Endothelial cell of umbilical vein (primary cell): ENCODE measurements at regions not wholly inside any gene's neighbourhood (a gene's known extent, or its start where the extent isn't known, plus 50 kb on each side); places are given as distances from the start of the nearest gene placed in this dataset.

Experiments used
- BruUV-seq: library from RNA; stranded (reverse); fragments of 400-500 nt; replicated peaks from 2 replicates; lab custom pipeline; 2021; lab: Mats Ljungman, UMichigan
- CTCF ChIA-PET: fragments of 300-600, 350-600 bp; sonication (Branson Sonifier 250); formaldehyde crosslinking; loops from one replicate; lab custom pipeline; 2021; ENCODE audit warnings: antibody characterized with exemption, inconsistent platforms; lab: Charles Lee
- POLR2A ChIA-PET: fragments of 300-600, 350-600 bp; sonication (Branson Sonifier 250); formaldehyde crosslinking; loops from one replicate; lab custom pipeline; 2021; ENCODE audit warnings: antibody characterized with exemption, inconsistent platforms; lab: Charles Lee
- DNase-seq: peaks from one replicate; pipeline ENCODE4 v3.0.0-alpha.2; 2011; ENCODE audit warnings: low read depth, low spot score
- FAIRE-seq: peaks from 2 replicates; lab custom pipeline; 2011; peaks lifted over from hg19 to GRCh38; lab: Jason Lieb, UNC
- H2AFZ ChIP-seq: 2 replicates; pipeline ENCODE4 v1.6.0; 2012; ENCODE audit warnings: low read depth, low read length, control low read depth, inconsistent platforms
- H3K27ac ChIP-seq: 2 replicates; pipeline ENCODE4 v1.5.1; 2011; ENCODE audit warnings: low read depth, mild to moderate bottlenecking, control low read depth, low read length, moderate library complexity; ENCODE audit not compliant: insufficient read depth
- H3K27me3 ChIP-seq, 2 experiments: 2 replicates each; pipeline versions ENCODE4 v1.6.0 to v1.6.1; 2011; ENCODE audit warnings: low read length in 2 of 2, mixed read lengths in 1 of 2; ENCODE audit not compliant: control insufficient read depth in 2 of 2, insufficient read depth in 2 of 2
- H3K36me3 ChIP-seq, 2 experiments: 2 replicates in 1 of 2; 3 replicates in 1 of 2; pipeline ENCODE4 v1.5.1; 2011; ENCODE audit warnings: low read length in 2 of 2, mild to moderate bottlenecking in 1 of 2, moderate library complexity in 1 of 2; ENCODE audit not compliant: control insufficient read depth in 2 of 2, insufficient read depth in 2 of 2; ENCODE audit errors: extremely low read depth in 1 of 2
- H3K4me1 ChIP-seq: 3 replicates; pipeline ENCODE4 v1.5.1; 2011; ENCODE audit warnings: mild to moderate bottlenecking, low read length; ENCODE audit not compliant: control insufficient read depth, insufficient read depth; ENCODE audit errors: extremely low read depth
- H3K4me2 ChIP-seq: 2 replicates; pipeline ENCODE4 v1.6.1; 2011; ENCODE audit warnings: low read length, control low read depth, mixed read lengths; ENCODE audit not compliant: insufficient read depth
- H3K4me3 ChIP-seq, 3 experiments: fragments of 200-600 bp in 1 of 3; sonication (generic), shearing (Covaris generic) in 1 of 3; replicated peaks in 1 of 3; 2 replicates each; pipeline ENCODE4 v1.5.1; 2011 to 2016; ENCODE audit warnings: control low read depth in 3 of 3, low read length in 3 of 3, mild to moderate bottlenecking in 2 of 3, inconsistent platforms in 1 of 3, low read depth in 1 of 3, moderate library complexity in 1 of 3; ENCODE audit not compliant: insufficient read depth in 1 of 3
- H3K79me2 ChIP-seq: 2 replicates; pipeline ENCODE4 v1.6.0; 2012; ENCODE audit warnings: low read length, inconsistent platforms; ENCODE audit not compliant: control insufficient read depth, insufficient read depth
- H3K9ac ChIP-seq: replicated peaks from 2 replicates; pipeline ENCODE3; 2011; ENCODE audit warnings: low read length, control low read depth; ENCODE audit not compliant: insufficient read depth; ENCODE audit errors: extremely low read depth
- H3K9me1 ChIP-seq: replicated peaks from 3 replicates; pipeline ENCODE4 v1.6.0; 2011; ENCODE audit warnings: mild to moderate bottlenecking, low read length; ENCODE audit not compliant: control insufficient read depth, insufficient read depth; ENCODE audit errors: extremely low read depth
- H3K9me3 ChIP-seq: replicated peaks from 2 replicates; pipeline ENCODE4 v1.5.1; 2012; ENCODE audit warnings: low read length, inconsistent platforms; ENCODE audit not compliant: control insufficient read depth, insufficient read depth
- H4K20me1 ChIP-seq: replicated peaks from 2 replicates; pipeline ENCODE3; 2011; ENCODE audit warnings: mild to moderate bottlenecking, low read length; ENCODE audit not compliant: control insufficient read depth, insufficient read depth; ENCODE audit errors: extremely low read depth
- CTCF ChIP-seq, 2 donors: IDR thresholded peaks; 1 replicate in 1 of 2; 2 replicates in 1 of 2; pipeline ENCODE4 v1.5.1; 2011; ENCODE audit warnings: low read length in 2 of 2, mild to moderate bottlenecking in 2 of 2, moderate library complexity in 2 of 2, control low read depth in 1 of 2, inconsistent platforms in 1 of 2, low read depth in 1 of 2; ENCODE audit not compliant: insufficient read depth in 1 of 2; ENCODE audit errors: extremely low read depth in 1 of 2
- EZH2 ChIP-seq: IDR thresholded peaks from 2 replicates; pipeline ENCODE4 v1.6.1; 2012; ENCODE audit warnings: borderline replicate concordance, low read depth, mild to moderate bottlenecking, moderate library complexity, low read length, inconsistent platforms; ENCODE audit not compliant: severe bottlenecking
- FOS ChIP-seq: IDR thresholded peaks from 2 replicates; pipeline ENCODE4 v1.6.1; 2011; ENCODE audit warnings: mild to moderate bottlenecking, low read length, moderate library complexity, borderline replicate concordance; ENCODE audit not compliant: insufficient read depth
- GATA2 ChIP-seq: IDR thresholded peaks from 2 replicates; pipeline ENCODE4 v1.7.0; 2011; ENCODE audit warnings: low read depth, mild to moderate bottlenecking, moderate library complexity, mixed read lengths, low read length; ENCODE audit not compliant: insufficient read length, insufficient read depth
- JUN ChIP-seq: IDR thresholded peaks from 2 replicates; pipeline ENCODE4 v1.6.1; 2011; ENCODE audit warnings: borderline replicate concordance, low read depth; ENCODE audit not compliant: insufficient read length, insufficient read depth
- MAX ChIP-seq: IDR thresholded peaks from 2 replicates; pipeline ENCODE4 v1.6.1; 2011; ENCODE audit not compliant: insufficient read depth, insufficient read length
- MYC ChIP-seq: IDR thresholded peaks from one replicate; pipeline ENCODE4 v1.6.1; 2011; ENCODE audit warnings: mild to moderate bottlenecking, low read depth, low read length
- POLR2A ChIP-seq: IDR thresholded peaks from 2 replicates; pipeline ENCODE4 v1.6.1; 2012; ENCODE audit warnings: low read depth, mild to moderate bottlenecking, control low read depth, low read length
- POLR2AphosphoS5 ChIP-seq: IDR thresholded peaks from 2 replicates; pipeline ENCODE4 v1.6.1; 2012; ENCODE audit warnings: low read depth, mild to moderate bottlenecking, control low read depth, low read length, moderate library complexity; ENCODE audit not compliant: insufficient read depth
- dilution Hi-C: fragments of 300-500 bp; cut with MboI; formaldehyde crosslinking; loops from one replicate; pipeline ENCODE4 v1.15.0; 2019; ENCODE audit warnings: low sequenced_read_pairs; ENCODE audit not compliant: extremely low pct_ligation_motif_present
- intact Hi-C: fragments of 100-400 bp; cut with micrococcal nuclease; formaldehyde crosslinking; loops from one replicate; pipeline ENCODE4 v1.10.0; 2022

- no TSS peak for BruUV-seq
- dilution Hi-C loops: no loop called here
- POLR2A ChIA-PET: no interaction called here
These were observed 210.3 kb downstream of the CYP26B1 start for GRCh38 chr2:71937396-71937795.

More at GRCh38 chr2:71937396-71937795, 210.3 kb downstream of the CYP26B1 start:
- CTCF ChIA-PET: interaction anchor here (0.6 to 7.6 kb wide), 4 partner anchors 9 to 642 kb away, joined by 3 to 76 read pairs (median 3); no protein-coding TSS in a partner anchor
- DNase-seq: no peak
- Histone ChIP-seq H3K9ac (no peak overlapping the region), H3K27me3 (peaks cover 2% of the 10 kb centered on the region in 2 experiments), H3K4me3 (no peak overlapping the region), H3K79me2 (no peaks in the 10 kb centered on the region), H3K4me2 (no peak overlapping the region), H3K9me1 (no peaks in the 10 kb centered on the region), H3K4me1 (no peaks in the 10 kb centered on the region), H3K36me3 (no peaks in the 10 kb centered on the region), H3K27ac (no peak overlapping the region), H2AFZ (no peak overlapping the region), H3K9me3 (no peaks in the 10 kb centered on the region), H4K20me1 (no peaks in the 10 kb centered on the region)
- no peak for TF ChIP-seq EZH2
- TF ChIP-seq POLR2AphosphoS5: no peak
- TF ChIP-seq POLR2A: no peak
- TF ChIP-seq MAX: no peak
- no peak for TF ChIP-seq GATA2
- no peak for TF ChIP-seq JUN
- no peak for TF ChIP-seq MYC
- TF ChIP-seq CTCF (IDR thresholded peaks at IDR 0.05; ENCODE audit: extremely low read depth in 1 of 2, insufficient read depth in 1 of 2, low read depth in 1 of 2, low read length in 2 of 2): no peak
- no peak for TF ChIP-seq FOS
- no peak for FAIRE-seq
- intact Hi-C loops: no loop called here
